ENCODE measurements at regions not wholly inside any gene's neighbourhood (a gene's known extent, or its start where the extent isn't known, plus 50 kb on each side); places are given as distances from the start of the nearest gene placed in this dataset.
"Not testable (repeated sequence)": the region's sequence is repeated elsewhere in the genome, so short reads cannot be mapped to it uniquely, and the experiment has no call there.

- Histone ChIP-seq H3K27me3 (ENCODE audit: low read depth, low read length) (no peaks in the 10 kb centered on the region), H3K36me3 (ENCODE audit: control insufficient read depth in 1 of 2, insufficient read depth in 2 of 2, low read length in 2 of 2) (no peaks in the 10 kb centered on the region), H3K4me1 (ENCODE audit: control insufficient read depth in 1 of 2, insufficient read depth in 2 of 2, low read length in 2 of 2) (no peaks in the 10 kb centered on the region), H3K9me3 (ENCODE audit: control insufficient read depth in 1 of 2, low read length in 2 of 2) (no peaks in the 10 kb centered on the region), H3K27ac (ENCODE audit: low read length) (no peak overlapping the region), H3K4me3 (ENCODE audit: low read depth in 1 of 2, low read length in 2 of 2) (no peak overlapping the region)
Measured at GRCh38 chr3:145088917-145089316, 1072.1 kb downstream of the PLOD2 start.

GRCh38 chr3:145089337-145089736, 1071.6 kb downstream of the PLOD2 start:
- H3K36me3 ChIP-seq (ENCODE audit: control insufficient read depth in 1 of 2, insufficient read depth in 2 of 2, low read length in 2 of 2) = no peaks in the 10 kb centered on the region
- H3K4me3 ChIP-seq (ENCODE audit: low read depth in 1 of 2, low read length in 2 of 2) = no peak overlapping the region
- H3K27ac ChIP-seq (ENCODE audit: low read length) = no peak overlapping the region
- H3K9me3 ChIP-seq (ENCODE audit: control insufficient read depth in 1 of 2, low read length in 2 of 2) = no peaks in the 10 kb centered on the region
- H3K27me3 ChIP-seq (ENCODE audit: low read depth, low read length) = no peaks in the 10 kb centered on the region
- no peaks in the 10 kb centered on the region for H3K4me1 ChIP-seq (ENCODE audit: control insufficient read depth in 1 of 2, insufficient read depth in 2 of 2, low read length in 2 of 2)

- no peak overlapping the region for H3K4me3 ChIP-seq (ENCODE audit: low read depth in 1 of 2, low read length in 2 of 2)
- H3K36me3 ChIP-seq (ENCODE audit: control insufficient read depth in 1 of 2, insufficient read depth in 2 of 2, low read length in 2 of 2) = no peaks in the 10 kb centered on the region
- no peaks in the 10 kb centered on the region for H3K9me3 ChIP-seq (ENCODE audit: control insufficient read depth in 1 of 2, low read length in 2 of 2)
- H3K4me1 ChIP-seq (ENCODE audit: control insufficient read depth in 1 of 2, insufficient read depth in 2 of 2, low read length in 2 of 2) = no peaks in the 10 kb centered on the region
- H3K27me3 ChIP-seq (ENCODE audit: low read depth, low read length) = no peaks in the 10 kb centered on the region
- no peak overlapping the region for H3K27ac ChIP-seq (ENCODE audit: low read length)
Measured at GRCh38 chr3:145094355-145094941, 1066.5 kb downstream of the PLOD2 start.

- not testable (repeated sequence) for H3K4me3 ChIP-seq (ENCODE audit: low read depth in 1 of 2, low read length in 2 of 2); H3K4me1 ChIP-seq (ENCODE audit: control insufficient read depth in 1 of 2, insufficient read depth in 2 of 2, low read length in 2 of 2); H3K27me3 ChIP-seq (ENCODE audit: low read depth, low read length); H3K27ac ChIP-seq (ENCODE audit: low read length); H3K36me3 ChIP-seq (ENCODE audit: control insufficient read depth in 1 of 2, insufficient read depth in 2 of 2, low read length in 2 of 2); H3K9me3 ChIP-seq (ENCODE audit: control insufficient read depth in 1 of 2, low read length in 2 of 2)
Measured at GRCh38 chr3:145111141-145111540, 1049.8 kb downstream of the PLOD2 start.

GRCh38 chr3:145116769-145117168, 1044.2 kb downstream of the PLOD2 start:
- no peaks in the 10 kb centered on the region for H3K4me1 ChIP-seq (ENCODE audit: control insufficient read depth in 1 of 2, insufficient read depth in 2 of 2, low read length in 2 of 2)

GRCh38 chr3:145118303-145118702, 1042.7 kb downstream of the PLOD2 start:
- Histone ChIP-seq H3K27ac (ENCODE audit: low read length) (no peak overlapping the region), H3K36me3 (ENCODE audit: control insufficient read depth in 1 of 2, insufficient read depth in 2 of 2, low read length in 2 of 2) (no peaks in the 10 kb centered on the region), H3K9me3 (ENCODE audit: control insufficient read depth in 1 of 2, low read length in 2 of 2) (no peaks in the 10 kb centered on the region)

More at GRCh38 chr3:145116769-145117168, 1044.2 kb downstream of the PLOD2 start:
- Histone ChIP-seq H3K4me3 (ENCODE audit: low read depth in 1 of 2, low read length in 2 of 2) (no peak overlapping the region), H3K9me3 (ENCODE audit: control insufficient read depth in 1 of 2, low read length in 2 of 2) (no peaks in the 10 kb centered on the region), H3K27ac (ENCODE audit: low read length) (no peak overlapping the region), H3K36me3 (ENCODE audit: control insufficient read depth in 1 of 2, insufficient read depth in 2 of 2, low read length in 2 of 2) (no peaks in the 10 kb centered on the region), H3K27me3 (ENCODE audit: low read depth, low read length) (no peaks in the 10 kb centered on the region)

GRCh38 chr3:145124900-145125678, 1035.9 kb downstream of the PLOD2 start:
- Histone ChIP-seq H3K4me3 (ENCODE audit: low read depth in 1 of 2, low read length in 2 of 2) (no peak overlapping the region), H3K27me3 (ENCODE audit: low read depth, low read length) (no peaks in the 10 kb centered on the region), H3K36me3 (ENCODE audit: control insufficient read depth in 1 of 2, insufficient read depth in 2 of 2, low read length in 2 of 2) (no peaks in the 10 kb centered on the region), H3K27ac (ENCODE audit: low read length) (no peak overlapping the region), H3K4me1 (ENCODE audit: control insufficient read depth in 1 of 2, insufficient read depth in 2 of 2, low read length in 2 of 2) (no peaks in the 10 kb centered on the region), H3K9me3 (ENCODE audit: control insufficient read depth in 1 of 2, low read length in 2 of 2) (no peaks in the 10 kb centered on the region)

More at GRCh38 chr3:145118303-145118702, 1042.7 kb downstream of the PLOD2 start:
- no peaks in the 10 kb centered on the region for H3K4me1 ChIP-seq (ENCODE audit: control insufficient read depth in 1 of 2, insufficient read depth in 2 of 2, low read length in 2 of 2)
- no peaks in the 10 kb centered on the region for H3K27me3 ChIP-seq (ENCODE audit: low read depth, low read length)
- H3K4me3 ChIP-seq (ENCODE audit: low read depth in 1 of 2, low read length in 2 of 2) = no peak overlapping the region

GRCh38 chr3:145133281-145133680, 1027.7 kb downstream of the PLOD2 start:
- no peak overlapping the region for H3K27ac ChIP-seq (ENCODE audit: low read length)
- no peaks in the 10 kb centered on the region for H3K4me1 ChIP-seq (ENCODE audit: control insufficient read depth in 1 of 2, insufficient read depth in 2 of 2, low read length in 2 of 2)
- H3K36me3 ChIP-seq (ENCODE audit: control insufficient read depth in 1 of 2, insufficient read depth in 2 of 2, low read length in 2 of 2) = no peaks in the 10 kb centered on the region
- H3K9me3 ChIP-seq (ENCODE audit: control insufficient read depth in 1 of 2, low read length in 2 of 2) = no peaks in the 10 kb centered on the region
- no peak overlapping the region for H3K4me3 ChIP-seq (ENCODE audit: low read depth in 1 of 2, low read length in 2 of 2)
- no peaks in the 10 kb centered on the region for H3K27me3 ChIP-seq (ENCODE audit: low read depth, low read length)

GRCh38 chr3:145134738-145135137, 1026.2 kb downstream of the PLOD2 start:
- Histone ChIP-seq H3K9me3 (ENCODE audit: control insufficient read depth in 1 of 2, low read length in 2 of 2) (no peaks in the 10 kb centered on the region), H3K36me3 (ENCODE audit: control insufficient read depth in 1 of 2, insufficient read depth in 2 of 2, low read length in 2 of 2) (no peaks in the 10 kb centered on the region), H3K27me3 (ENCODE audit: low read depth, low read length) (no peaks in the 10 kb centered on the region), H3K4me1 (ENCODE audit: control insufficient read depth in 1 of 2, insufficient read depth in 2 of 2, low read length in 2 of 2) (no peaks in the 10 kb centered on the region), H3K27ac (ENCODE audit: low read length) (no peak overlapping the region), H3K4me3 (ENCODE audit: low read depth in 1 of 2, low read length in 2 of 2) (no peak overlapping the region)

- Histone ChIP-seq H3K4me1 (ENCODE audit: control insufficient read depth in 1 of 2, insufficient read depth in 2 of 2, low read length in 2 of 2) (no peaks in the 10 kb centered on the region), H3K9me3 (ENCODE audit: control insufficient read depth in 1 of 2, low read length in 2 of 2) (no peaks in the 10 kb centered on the region), H3K27ac (ENCODE audit: low read length) (no peak overlapping the region), H3K36me3 (ENCODE audit: control insufficient read depth in 1 of 2, insufficient read depth in 2 of 2, low read length in 2 of 2) (no peaks in the 10 kb centered on the region), H3K27me3 (ENCODE audit: low read depth, low read length) (no peaks in the 10 kb centered on the region), H3K4me3 (ENCODE audit: low read depth in 1 of 2, low read length in 2 of 2) (no peak overlapping the region)
Measured at GRCh38 chr3:145144361-145144760, 1016.6 kb downstream of the PLOD2 start.

- Histone ChIP-seq H3K27me3 (ENCODE audit: low read depth, low read length) (no peaks in the 10 kb centered on the region), H3K4me3 (ENCODE audit: low read depth in 1 of 2, low read length in 2 of 2) (no peak overlapping the region), H3K4me1 (ENCODE audit: control insufficient read depth in 1 of 2, insufficient read depth in 2 of 2, low read length in 2 of 2) (no peaks in the 10 kb centered on the region), H3K9me3 (ENCODE audit: control insufficient read depth in 1 of 2, low read length in 2 of 2) (no peaks in the 10 kb centered on the region), H3K36me3 (ENCODE audit: control insufficient read depth in 1 of 2, insufficient read depth in 2 of 2, low read length in 2 of 2) (no peaks in the 10 kb centered on the region), H3K27ac (ENCODE audit: low read length) (no peak overlapping the region)
Measured at GRCh38 chr3:145145461-145145860, 1015.5 kb downstream of the PLOD2 start.

- no peaks in the 10 kb centered on the region for H3K4me1 ChIP-seq (ENCODE audit: control insufficient read depth in 1 of 2, insufficient read depth in 2 of 2, low read length in 2 of 2)
- no peaks in the 10 kb centered on the region for H3K9me3 ChIP-seq (ENCODE audit: control insufficient read depth in 1 of 2, low read length in 2 of 2)
- no peaks in the 10 kb centered on the region for H3K36me3 ChIP-seq (ENCODE audit: control insufficient read depth in 1 of 2, insufficient read depth in 2 of 2, low read length in 2 of 2)
- no peak overlapping the region for H3K4me3 ChIP-seq (ENCODE audit: low read depth in 1 of 2, low read length in 2 of 2)
- no peaks in the 10 kb centered on the region for H3K27me3 ChIP-seq (ENCODE audit: low read depth, low read length)
- H3K27ac ChIP-seq (ENCODE audit: low read length) = no peak overlapping the region
Measured at GRCh38 chr3:145159640-145160039, 1001.3 kb downstream of the PLOD2 start.

All from muscle layer of duodenum (tissue), 2 donors.